Endothelial cell (in vitro differentiated cells): ENCODE measurements at regions not wholly inside any gene's neighbourhood (a gene's known extent, or its start where the extent isn't known, plus 50 kb on each side); places are given as distances from the start of the nearest gene placed in this dataset.
"Not testable (repeated sequence)": the region's sequence is repeated elsewhere in the genome, so short reads cannot be mapped to it uniquely, and the experiment has no call there.

Source experiments
- DNase-seq: peaks from one replicate; pipeline ENCODE4 v3.0.0; 2021; ENCODE audit warnings: low spot score
- H3K27ac Mint-ChIP-seq: one replicate; pipeline ENCODE4 v1.8.0; 2021; ENCODE audit warnings: mixed read lengths, inconsistent platforms; ENCODE audit not compliant: unreplicated experiment
- H3K27me3 Mint-ChIP-seq: one replicate; pipeline ENCODE4 v1.8.0; 2021; ENCODE audit warnings: mild to moderate bottlenecking, moderate library complexity, mixed read lengths, inconsistent platforms; ENCODE audit not compliant: unreplicated experiment
- H3K36me3 Mint-ChIP-seq: one replicate; pipeline ENCODE4 v1.8.0; 2021; ENCODE audit warnings: mild to moderate bottlenecking, low read depth, mixed read lengths, inconsistent platforms; ENCODE audit not compliant: unreplicated experiment
- H3K4me1 Mint-ChIP-seq: one replicate; pipeline ENCODE4 v1.8.0; 2021; ENCODE audit warnings: mild to moderate bottlenecking, mixed read lengths, inconsistent platforms; ENCODE audit not compliant: unreplicated experiment
- H3K4me3 Mint-ChIP-seq: one replicate; pipeline ENCODE4 v1.8.0; 2021; ENCODE audit warnings: mild to moderate bottlenecking, mixed read lengths, inconsistent platforms; ENCODE audit not compliant: unreplicated experiment
- H3K9me3 Mint-ChIP-seq: one replicate; pipeline ENCODE4 v1.8.0; 2021; ENCODE audit warnings: mixed read lengths, inconsistent platforms; ENCODE audit not compliant: unreplicated experiment
- TF ChIP-seq, protein P1 (sequence below): fragments of 200-600 bp; sonication (generic); IDR thresholded peaks from one replicate; pipeline ENCODE4 v1.5.0; 2021; ENCODE audit warnings: antibody characterized with exemption; ENCODE audit not compliant: unreplicated experiment

DNA sequence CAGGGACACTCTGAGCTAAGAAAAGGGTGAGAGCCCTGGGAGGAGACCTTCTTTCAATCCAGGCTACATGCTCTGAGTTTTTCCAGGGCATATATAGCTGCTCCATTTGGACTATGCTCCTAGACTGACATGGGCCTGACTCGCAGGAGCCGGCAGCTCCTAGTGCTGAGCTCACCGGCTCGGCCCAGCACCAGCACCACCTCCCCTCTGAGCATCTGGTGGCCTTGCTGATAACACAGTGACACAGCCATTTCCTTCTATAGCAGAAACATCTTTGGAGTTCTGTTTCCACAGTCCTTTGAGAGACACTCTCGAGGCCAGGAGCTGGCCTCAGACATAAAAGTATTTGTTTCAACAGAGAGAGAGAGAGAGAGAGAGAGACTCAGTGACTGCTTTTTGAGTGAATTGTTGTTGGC is 184.9 kb downstream of the TM9SF2 start:
- Mint-ChIP-seq H3K27ac (peak overlapping the region; percentile 80), H3K4me3 (no peak overlapping the region), H3K36me3 (no peaks in the 10 kb centered on the region), H3K4me1 (peaks cover 37% of the 10 kb centered on the region), H3K27me3 (peaks cover 2% of the 10 kb centered on the region), H3K9me3 (no peaks in the 10 kb centered on the region)
- peak; percentile 36 for DNase-seq
- TF ChIP-seq, protein P1, sequence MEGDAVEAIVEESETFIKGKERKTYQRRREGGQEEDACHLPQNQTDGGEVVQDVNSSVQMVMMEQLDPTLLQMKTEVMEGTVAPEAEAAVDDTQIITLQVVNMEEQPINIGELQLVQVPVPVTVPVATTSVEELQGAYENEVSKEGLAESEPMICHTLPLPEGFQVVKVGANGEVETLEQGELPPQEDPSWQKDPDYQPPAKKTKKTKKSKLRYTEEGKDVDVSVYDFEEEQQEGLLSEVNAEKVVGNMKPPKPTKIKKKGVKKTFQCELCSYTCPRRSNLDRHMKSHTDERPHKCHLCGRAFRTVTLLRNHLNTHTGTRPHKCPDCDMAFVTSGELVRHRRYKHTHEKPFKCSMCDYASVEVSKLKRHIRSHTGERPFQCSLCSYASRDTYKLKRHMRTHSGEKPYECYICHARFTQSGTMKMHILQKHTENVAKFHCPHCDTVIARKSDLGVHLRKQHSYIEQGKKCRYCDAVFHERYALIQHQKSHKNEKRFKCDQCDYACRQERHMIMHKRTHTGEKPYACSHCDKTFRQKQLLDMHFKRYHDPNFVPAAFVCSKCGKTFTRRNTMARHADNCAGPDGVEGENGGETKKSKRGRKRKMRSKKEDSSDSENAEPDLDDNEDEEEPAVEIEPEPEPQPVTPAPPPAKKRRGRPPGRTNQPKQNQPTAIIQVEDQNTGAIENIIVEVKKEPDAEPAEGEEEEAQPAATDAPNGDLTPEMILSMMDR: no peak

DNA sequence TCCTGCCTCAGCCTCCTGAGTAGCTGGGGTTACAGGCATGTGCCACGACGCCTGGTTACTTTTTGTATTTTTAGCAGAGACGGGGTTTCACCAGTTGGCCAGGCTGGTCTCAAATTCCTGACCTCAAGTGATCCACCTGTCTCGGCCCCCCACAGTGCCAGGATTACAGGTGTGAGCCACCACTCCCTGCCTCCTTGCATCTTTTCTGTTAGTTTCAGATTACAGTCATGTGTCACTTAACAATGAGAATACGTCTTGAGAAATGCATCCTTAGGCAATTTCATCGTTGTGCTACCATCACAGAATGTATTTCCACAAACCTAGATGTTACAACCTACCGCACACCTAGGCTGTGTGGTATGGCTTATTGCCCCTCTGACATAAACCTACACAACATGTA is 180.4 kb downstream of the TM9SF2 start:
- no peaks in the 10 kb centered on the region for H3K36me3 Mint-ChIP-seq
- TF ChIP-seq, protein P1: no peak

DNA sequence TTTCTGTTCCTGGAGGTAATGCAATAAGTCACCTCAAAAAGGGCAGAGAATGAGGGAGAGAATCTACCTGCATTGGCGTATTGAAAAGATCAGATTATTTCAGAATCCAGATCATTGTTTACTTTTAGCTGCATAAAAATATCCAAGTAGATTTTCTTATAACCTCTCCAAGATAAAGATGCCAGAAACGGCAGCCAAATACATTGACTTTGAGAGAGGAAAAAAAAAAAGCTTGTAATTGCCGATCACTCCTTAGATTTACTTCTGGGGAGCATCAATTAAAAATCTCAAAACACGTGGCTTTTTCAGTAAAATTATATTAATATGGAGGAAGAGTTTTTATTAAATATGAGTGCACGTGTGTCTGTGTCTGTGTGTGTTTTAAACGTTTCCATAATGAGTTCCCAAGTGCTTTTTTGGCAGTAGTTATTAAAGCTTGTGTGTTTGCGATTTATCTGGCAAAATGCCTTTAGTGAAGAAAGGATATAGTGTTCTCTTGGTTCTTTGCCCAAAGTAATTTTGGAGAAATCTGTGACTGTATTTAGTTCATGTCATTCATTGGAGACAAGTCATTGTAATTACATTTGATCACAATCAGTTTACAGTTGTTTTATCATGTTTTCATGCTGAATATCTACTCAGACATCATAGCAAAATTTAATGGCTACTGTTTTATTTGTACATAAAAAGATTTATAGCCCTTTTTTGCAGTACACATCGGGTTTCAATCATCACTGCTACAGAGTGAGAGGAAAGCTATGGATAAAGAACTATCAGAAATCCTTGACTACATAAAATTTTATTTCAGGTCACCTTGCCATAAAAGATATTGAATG is 176.1 kb downstream of the TM9SF2 start:
- no peak for DNase-seq
- Mint-ChIP-seq H3K27ac (no peak overlapping the region), H3K9me3 (no peaks in the 10 kb centered on the region), H3K4me3 (no peak overlapping the region), H3K27me3 (no peaks in the 10 kb centered on the region), H3K36me3 (no peaks in the 10 kb centered on the region), H3K4me1 (no peaks in the 10 kb centered on the region)
- TF ChIP-seq, protein P1: no peak

More for the DNA sequence above, 180.4 kb downstream of the TM9SF2 start:
- no peak for DNase-seq
- peaks cover 9% of the 10 kb centered on the region for H3K4me1 Mint-ChIP-seq
- no peaks in the 10 kb centered on the region for H3K9me3 Mint-ChIP-seq
- H3K27me3 Mint-ChIP-seq: peaks cover 2% of the 10 kb centered on the region
- no peak overlapping the region for H3K27ac Mint-ChIP-seq
- no peak overlapping the region for H3K4me3 Mint-ChIP-seq

DNA sequence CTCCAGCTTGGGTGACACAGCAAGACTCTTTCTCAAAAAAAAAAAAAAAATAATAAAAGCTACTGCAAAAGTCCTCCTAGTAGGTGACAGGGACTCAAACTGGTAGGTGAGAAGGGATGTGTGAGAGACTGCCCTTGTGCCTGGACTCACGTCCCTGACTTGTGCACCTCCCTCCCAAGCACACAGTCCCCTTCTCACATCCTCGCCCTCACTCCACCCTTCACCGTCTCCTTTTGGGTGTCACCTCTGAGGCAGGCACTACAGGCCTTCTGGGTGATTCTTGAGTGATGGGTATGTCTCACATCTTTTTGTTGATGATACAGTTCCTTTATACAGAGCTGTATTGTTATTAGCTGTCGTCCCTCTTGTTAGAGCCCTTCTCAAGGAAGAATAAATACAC is 170.5 kb downstream of the TM9SF2 start:
- DNase-seq: no peak
- no peak overlapping the region for H3K27ac Mint-ChIP-seq
- no peaks in the 10 kb centered on the region for H3K4me1 Mint-ChIP-seq
- no peaks in the 10 kb centered on the region for H3K9me3 Mint-ChIP-seq
- no peaks in the 10 kb centered on the region for H3K36me3 Mint-ChIP-seq
- peaks cover 4% of the 10 kb centered on the region for H3K27me3 Mint-ChIP-seq
- no peak overlapping the region for H3K4me3 Mint-ChIP-seq
- TF ChIP-seq, protein P1: no peak

DNA sequence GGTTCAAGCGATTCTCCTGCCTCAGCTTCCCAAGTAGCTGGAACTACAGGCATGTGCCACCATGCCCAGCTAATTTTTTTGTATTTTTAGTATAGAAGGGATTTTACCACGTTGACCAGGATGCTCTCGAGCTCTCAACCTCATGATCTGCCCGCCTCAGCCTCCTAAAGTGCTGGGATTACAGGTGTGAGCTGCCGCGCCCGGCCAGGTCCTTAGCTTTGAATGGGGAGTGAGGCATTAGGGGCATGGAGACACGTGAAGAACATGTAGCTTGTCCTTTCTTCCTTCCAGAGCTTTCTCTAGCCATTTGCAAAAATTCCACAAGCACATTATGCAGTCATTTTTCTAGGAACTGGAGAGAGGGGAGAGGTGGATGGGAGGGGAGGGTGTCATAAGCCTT is 167.8 kb downstream of the TM9SF2 start:
- H3K9me3 Mint-ChIP-seq, H3K27ac Mint-ChIP-seq, H3K36me3 Mint-ChIP-seq, H3K4me1 Mint-ChIP-seq, H3K4me3 Mint-ChIP-seq, DNase-seq, H3K27me3 Mint-ChIP-seq: not testable (repeated sequence)
